Gastrocnemius medialis (tissue), 4 donors: ENCODE measurements at regions not wholly inside any gene's neighbourhood (a gene's known extent, or its start where the extent isn't known, plus 50 kb on each side); places are given as distances from the start of the nearest gene placed in this dataset.

Experiments
- ATAC-seq, 2 donors: fragments of 150-250 bp; one replicate each; pipeline ENCODE4 v1.9.1; 2016
- DNase-seq, 2 donors: peaks; one replicate each; pipeline ENCODE4 v3.0.0-alpha.2; 2019
- H3K27ac ChIP-seq, 4 donors: fragments of 200-600 bp; sonication (generic); 1 replicate in 1 of 4; 2 replicates in 3 of 4; pipeline ENCODE4 v1.5.1; 2016 to 2018; ENCODE audit warnings: mild to moderate bottlenecking in 2 of 4, moderate library complexity in 1 of 4
- H3K27me3 ChIP-seq, 3 donors: fragments of 200-600 bp; sonication (generic) in 2 of 3; 1 replicate in 1 of 3; 2 replicates in 2 of 3; pipeline versions ENCODE4 v1.5.1 to v1.6.0; 2016 to 2019; ENCODE audit warnings: mild to moderate bottlenecking in 1 of 3, moderate library complexity in 1 of 3
- H3K36me3 ChIP-seq, 2 donors: fragments of 200-600 bp; sonication (generic) in 1 of 2; one replicate each; pipeline ENCODE4 v1.5.1; 2017 to 2018
- H3K4me1 ChIP-seq, 2 donors: fragments of 200-600 bp; sonication (generic) in 1 of 2; one replicate each; pipeline ENCODE4 v1.5.1; 2016 to 2017; ENCODE audit warnings: mild to moderate bottlenecking in 2 of 2
- H3K4me3 ChIP-seq, 4 donors: fragments of 200-600 bp; sonication (generic) in 3 of 4; 1 replicate in 1 of 4; 2 replicates in 3 of 4; pipeline ENCODE4 v1.5.1; 2016 to 2019; ENCODE audit warnings: mild to moderate bottlenecking in 2 of 4
- H3K9me3 ChIP-seq, 3 donors: fragments of 200-600 bp; sonication (generic) in 2 of 3; 1 replicate in 1 of 3; 2 replicates in 2 of 3; pipeline ENCODE4 v1.5.1; 2016 to 2019
- CTCF ChIP-seq, 5 experiments: fragments of 450-650 bp in 3 of 5; fragments of 200-600 bp in 2 of 5; sonication (generic) in 2 of 5; IDR thresholded peaks in 4 of 5; conservative IDR thresholded peaks in 1 of 5; 1 replicate in 4 of 5; 2 replicates in 1 of 5; pipeline ENCODE4 v1.5.1; 2016 to 2019; ENCODE audit warnings: antibody characterized with exemption in 5 of 5, mild to moderate bottlenecking in 3 of 5, moderate library complexity in 3 of 5
- POLR2A ChIP-seq, 2 donors: fragments of 450-650 bp; IDR thresholded peaks; one replicate each; pipeline ENCODE4 v1.6.1; 2017; ENCODE audit warnings: antibody characterized with exemption in 2 of 2, mild to moderate bottlenecking in 2 of 2, moderate library complexity in 2 of 2
- in situ Hi-C, 4 donors: fragments of 200-750 bp; cut with MboI; loops; one replicate each; pipeline versions ENCODE4 v1.15.0 to v1.8.0; 2017; ENCODE audit warnings: low sequenced_read_pairs in 4 of 4
- intact Hi-C: fragments of 100-400 bp; cut with DNase I; formaldehyde crosslinking; loops from one replicate; pipeline ENCODE4 v1.15.1; 2023; ENCODE audit warnings: low total_unique reads

- TF ChIP-seq POLR2A (IDR thresholded peaks at IDR 0.05) (no peak), CTCF (IDR thresholded peaks at IDR 0.05 in 4 of 5, conservative IDR thresholded peaks at IDR 0.05 in 1 of 5) (no peak)
- no peaks in the 10 kb centered on the region for H3K36me3 ChIP-seq
- in situ Hi-C loops, result no loop called here
These were observed 67.1 kb upstream of the NAA20 start for GRCh38 chr20:19950042-19950441.

GRCh38 chr20:19952392-19952791 is 64.8 kb upstream of the NAA20 start:
- Histone ChIP-seq H3K27me3 (no peaks in the 10 kb centered on the region), H3K36me3 (peaks cover 0 to 10% of the 10 kb centered on the region in 2 donors), H3K4me1 (peaks cover 0 to 3% of the 10 kb centered on the region in 2 donors), H3K4me3 (no peak overlapping the region), H3K27ac (no peak overlapping the region), H3K9me3 (no peaks in the 10 kb centered on the region)
- DNase-seq (no peak), ATAC-seq (no peak)
- in situ Hi-C loops (no loop called here), intact Hi-C loops (no loop called here)
- TF ChIP-seq POLR2A (IDR thresholded peaks at IDR 0.05) (no peak), CTCF (IDR thresholded peaks at IDR 0.05 in 4 of 5, conservative IDR thresholded peaks at IDR 0.05 in 1 of 5) (no peak)

More at GRCh38 chr20:19950042-19950441, 67.1 kb upstream of the NAA20 start:
- H3K4me3 ChIP-seq, result no peak overlapping the region
- intact Hi-C loops, result no loop called here
- H3K4me1 ChIP-seq, result peaks cover 5 to 19% of the 10 kb centered on the region in 2 donors
- H3K27ac ChIP-seq, result no peak overlapping the region
- no peaks in the 10 kb centered on the region for H3K27me3 ChIP-seq
- ATAC-seq (no peak), DNase-seq (no peak)
- H3K9me3 ChIP-seq, result no peaks in the 10 kb centered on the region

- no peak for ATAC-seq
- H3K4me3 ChIP-seq, result no peak overlapping the region
- H3K9me3 ChIP-seq, result no peaks in the 10 kb centered on the region
- peaks cover 0 to 22% of the 10 kb centered on the region in 2 donors for H3K36me3 ChIP-seq
- no peak for DNase-seq
- H3K4me1 ChIP-seq, result no peaks in the 10 kb centered on the region
- no peaks in the 10 kb centered on the region for H3K27me3 ChIP-seq
- H3K27ac ChIP-seq, result no peak overlapping the region
- in situ Hi-C loops (no loop called here), intact Hi-C loops (no loop called here)
- no peak for TF ChIP-seq CTCF (IDR thresholded peaks at IDR 0.05 in 4 of 5, conservative IDR thresholded peaks at IDR 0.05 in 1 of 5)
- TF ChIP-seq POLR2A (IDR thresholded peaks at IDR 0.05), result no peak
These were observed 63.6 kb upstream of the NAA20 start for GRCh38 chr20:19953606-19954005.

- intact Hi-C loops, result no loop called here
- in situ Hi-C loops, result no loop called here
- no peaks in the 10 kb centered on the region for H3K4me1 ChIP-seq
- H3K27ac ChIP-seq, result no peak overlapping the region
- H3K9me3 ChIP-seq, result no peaks in the 10 kb centered on the region
- DNase-seq, result no peak
- no peaks in the 10 kb centered on the region for H3K27me3 ChIP-seq
- TF ChIP-seq CTCF (IDR thresholded peaks at IDR 0.05 in 4 of 5, conservative IDR thresholded peaks at IDR 0.05 in 1 of 5), result no peak
- no peak for TF ChIP-seq POLR2A (IDR thresholded peaks at IDR 0.05)
- H3K36me3 ChIP-seq, result peaks cover 0 to 51% of the 10 kb centered on the region in 2 donors
- ATAC-seq, result no peak
- H3K4me3 ChIP-seq, result no peak overlapping the region
These were observed 60.2 kb upstream of the NAA20 start for GRCh38 chr20:19956976-19957375.

GRCh38 chr20:19958219-19958618 is 58.9 kb upstream of the NAA20 start:
- in situ Hi-C loops, result no loop called here
- no peak for ATAC-seq
- TF ChIP-seq POLR2A (IDR thresholded peaks at IDR 0.05) (no peak), CTCF (IDR thresholded peaks at IDR 0.05 in 4 of 5, conservative IDR thresholded peaks at IDR 0.05 in 1 of 5) (no peak)
- Histone ChIP-seq H3K27ac (no peak overlapping the region), H3K9me3 (no peaks in the 10 kb centered on the region), H3K4me3 (no peak overlapping the region), H3K27me3 (no peaks in the 10 kb centered on the region), H3K4me1 (no peaks in the 10 kb centered on the region), H3K36me3 (peaks cover 0 to 62% of the 10 kb centered on the region in 2 donors)
- DNase-seq, result no peak
- intact Hi-C loops, result no loop called here
